ENCODE measurements at regions not wholly inside any gene's neighbourhood (a gene's known extent, or its start where the extent isn't known, plus 50 kb on each side); places are given as distances from the start of the nearest gene placed in this dataset.

GRCh38 chr20:22687676-22688349, 103.4 kb upstream of the FOXA2 start:
- POLR2A ChIA-PET = no interaction called here

GRCh38 chr20:22688485-22688884, 104.1 kb upstream of the FOXA2 start:
- no peak overlapping the region for H3K27ac Mint-ChIP-seq
- peaks cover 0 to 9% of the 10 kb centered on the region in 2 experiments for H3K9me3 ChIP-seq (ENCODE audit: control insufficient read depth in 1 of 2, insufficient read depth in 1 of 2, low read length in 2 of 2)
- H3K27me3 Mint-ChIP-seq = no peaks in the 10 kb centered on the region
- H3K9me3 Mint-ChIP-seq = no peaks in the 10 kb centered on the region
- CTCF ChIA-PET = no interaction called here
- no peak overlapping the region for H3K4me3 ChIP-seq (ENCODE audit: low read length)
- TF ChIP-seq CTCF (IDR thresholded peaks at IDR 0.05) = no peak
- peaks cover 8% of the 10 kb centered on the region for H3K4me1 ChIP-seq (ENCODE audit: insufficient read depth, low read length)
- H3K27ac ChIP-seq (ENCODE audit: low read depth in 1 of 2, low read length in 2 of 2) = no peak overlapping the region
- H3K36me3 ChIP-seq (ENCODE audit: insufficient read depth, low read length) = no peaks in the 10 kb centered on the region
- H3K4me1 Mint-ChIP-seq (ENCODE audit: low read depth) = no peaks in the 10 kb centered on the region
- no peak overlapping the region for H3K4me3 Mint-ChIP-seq
- DNase-seq (peak in 2 of 14 experiments; percentile 32 to 36), ATAC-seq (ENCODE audit: poor library complexity) (no peak)
- intact Hi-C loops (cut with DNase I, micrococcal nuclease) = loop anchor here in 1 of 2 experiments (10.0 kb wide), 1 partner anchor 354 kb away; no protein-coding TSS in a partner anchor
- H3K36me3 Mint-ChIP-seq (ENCODE audit: low read depth) = no peaks in the 10 kb centered on the region
- POLR2A ChIA-PET = no interaction called here
- peaks cover 0 to 4% of the 10 kb centered on the region in 2 experiments for H3K27me3 ChIP-seq (ENCODE audit: control insufficient read depth in 1 of 2, insufficient read depth in 2 of 2, low read length in 2 of 2)

More at GRCh38 chr20:22687676-22688349, 103.4 kb upstream of the FOXA2 start:
- CTCF ChIA-PET = no interaction called here
- peaks cover 8% of the 10 kb centered on the region for H3K4me1 ChIP-seq (ENCODE audit: insufficient read depth, low read length)
- H3K9me3 ChIP-seq (ENCODE audit: control insufficient read depth in 1 of 2, insufficient read depth in 1 of 2, low read length in 2 of 2) = peaks cover 0 to 9% of the 10 kb centered on the region in 2 experiments
- DNase-seq = peak in 1 of 14 experiments; percentile 11
- TF ChIP-seq CTCF (IDR thresholded peaks at IDR 0.05) = no peak
- no peak overlapping the region for H3K27ac Mint-ChIP-seq
- H3K4me3 ChIP-seq (ENCODE audit: low read length) = no peak overlapping the region
- intact Hi-C loops (cut with DNase I, micrococcal nuclease) = loop anchor here in 1 of 2 experiments (10.0 kb wide), 1 partner anchor 353 kb away; no protein-coding TSS in a partner anchor
- H3K27me3 ChIP-seq (ENCODE audit: control insufficient read depth in 1 of 2, insufficient read depth in 2 of 2, low read length in 2 of 2) = peaks cover 0 to 4% of the 10 kb centered on the region in 2 experiments
- no peak for ATAC-seq (ENCODE audit: poor library complexity)
- H3K27me3 Mint-ChIP-seq = no peaks in the 10 kb centered on the region
- H3K9me3 Mint-ChIP-seq = no peaks in the 10 kb centered on the region
- no peaks in the 10 kb centered on the region for H3K36me3 Mint-ChIP-seq (ENCODE audit: low read depth)
- no peak overlapping the region for H3K27ac ChIP-seq (ENCODE audit: low read depth in 1 of 2, low read length in 2 of 2)
- no peaks in the 10 kb centered on the region for H3K36me3 ChIP-seq (ENCODE audit: insufficient read depth, low read length)
- no peaks in the 10 kb centered on the region for H3K4me1 Mint-ChIP-seq (ENCODE audit: low read depth)
- H3K4me3 Mint-ChIP-seq = no peak overlapping the region

GRCh38 chr20:22689266-22689665, 104.9 kb upstream of the FOXA2 start:
- ChIA-PET CTCF (no interaction called here), POLR2A (no interaction called here)
- Mint-ChIP-seq H3K27me3 (no peaks in the 10 kb centered on the region), H3K4me3 (no peak overlapping the region), H3K9me3 (no peaks in the 10 kb centered on the region), H3K36me3 (ENCODE audit: low read depth) (no peaks in the 10 kb centered on the region), H3K4me1 (ENCODE audit: low read depth) (no peaks in the 10 kb centered on the region), H3K27ac (no peak overlapping the region)
- peaks cover 0 to 4% of the 10 kb centered on the region in 2 experiments for H3K27me3 ChIP-seq (ENCODE audit: control insufficient read depth in 1 of 2, insufficient read depth in 2 of 2, low read length in 2 of 2)
- peaks cover 0 to 3% of the 10 kb centered on the region in 2 experiments for H3K9me3 ChIP-seq (ENCODE audit: control insufficient read depth in 1 of 2, insufficient read depth in 1 of 2, low read length in 2 of 2)
- no peak overlapping the region for H3K27ac ChIP-seq (ENCODE audit: low read depth in 1 of 2, low read length in 2 of 2)
- intact Hi-C loops (cut with DNase I, micrococcal nuclease) = loop anchor here in 1 of 2 experiments (10.0 kb wide), 1 partner anchor 354 kb away; no protein-coding TSS in a partner anchor
- no peak for TF ChIP-seq CTCF (IDR thresholded peaks at IDR 0.05)
- H3K4me1 ChIP-seq (ENCODE audit: insufficient read depth, low read length) = peaks cover 5% of the 10 kb centered on the region
- no peak for DNase-seq
- no peak for ATAC-seq (ENCODE audit: poor library complexity)
- no peak overlapping the region for H3K4me3 ChIP-seq (ENCODE audit: low read length)
- no peaks in the 10 kb centered on the region for H3K36me3 ChIP-seq (ENCODE audit: insufficient read depth, low read length)

Data from CD4-positive, alpha-beta T cell (primary cell).